Amniotic stem cell (primary cell): ENCODE measurements at regions not wholly inside any gene's neighbourhood (a gene's known extent, or its start where the extent isn't known, plus 50 kb on each side); places are given as distances from the start of the nearest gene placed in this dataset.

Experiments used
- DNase-seq: peaks from one replicate; lab custom pipeline; 2025; lab: John Stamatoyannopoulos, UW

DNA sequence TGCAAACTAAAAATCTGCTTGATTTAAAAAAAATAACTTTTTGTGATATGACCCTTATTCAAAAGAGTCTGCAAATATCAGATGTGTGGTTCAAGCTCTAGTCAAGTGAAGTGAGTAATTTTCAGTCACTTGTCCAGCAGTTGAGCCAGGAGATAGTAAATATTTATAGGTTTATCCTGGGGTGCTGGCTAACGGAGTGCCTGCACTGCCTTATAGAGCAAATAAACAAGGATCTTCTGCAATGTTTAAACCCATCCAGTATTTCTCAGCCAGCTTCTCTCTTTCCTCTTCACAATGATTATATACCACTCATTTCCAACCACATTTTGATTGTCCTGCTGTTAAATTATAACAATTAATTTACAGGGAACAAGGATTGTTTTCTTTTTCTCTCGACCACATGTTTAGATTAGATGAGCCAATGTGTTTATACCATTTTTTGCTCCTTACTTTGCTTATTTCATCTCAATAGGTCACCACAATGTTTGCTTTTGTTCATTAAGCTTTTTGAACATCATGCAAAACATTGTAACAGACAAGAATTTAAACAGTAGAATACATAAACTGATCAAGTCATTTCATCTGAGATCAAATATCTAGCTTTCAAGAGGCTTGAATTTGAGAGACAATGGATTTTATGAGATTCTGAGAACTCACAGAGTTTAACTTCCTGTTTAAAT, 60.3 kb upstream of the GREM2 start:
- no peak for DNase-seq

DNA sequence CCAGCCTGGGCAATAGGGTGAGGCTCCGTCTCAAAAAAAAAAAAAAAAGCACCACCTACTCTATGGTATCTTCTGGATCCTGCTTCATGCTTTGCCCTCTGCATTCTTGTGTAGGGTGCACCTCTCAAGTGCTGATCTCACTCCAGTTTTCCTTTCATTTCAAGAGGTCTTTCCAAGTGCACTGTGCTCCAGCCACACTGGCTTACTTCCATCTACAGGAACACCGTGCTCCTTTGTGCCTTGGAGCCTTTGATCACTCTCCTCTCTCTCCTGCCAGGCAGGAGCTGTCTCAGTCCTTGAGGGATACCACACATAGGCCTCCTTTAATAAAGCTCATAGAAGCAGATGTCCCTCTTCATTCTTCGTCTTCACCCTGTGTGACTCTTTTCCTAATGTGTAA, 55.4 kb upstream of the GREM2 start:
- no peak for DNase-seq

- DNase-seq = no peak
These were observed 54.7 kb upstream of the GREM2 start for GRCh38 chr1:240666568-240667198.

GRCh38 chr1:240663169-240663879, 51.4 kb upstream of the GREM2 start:
- peak; percentile 66 for DNase-seq
